ENCODE measurements at regions not wholly inside any gene's neighbourhood (a gene's known extent, or its start where the extent isn't known, plus 50 kb on each side); places are given as distances from the start of the nearest gene placed in this dataset.

DNA sequence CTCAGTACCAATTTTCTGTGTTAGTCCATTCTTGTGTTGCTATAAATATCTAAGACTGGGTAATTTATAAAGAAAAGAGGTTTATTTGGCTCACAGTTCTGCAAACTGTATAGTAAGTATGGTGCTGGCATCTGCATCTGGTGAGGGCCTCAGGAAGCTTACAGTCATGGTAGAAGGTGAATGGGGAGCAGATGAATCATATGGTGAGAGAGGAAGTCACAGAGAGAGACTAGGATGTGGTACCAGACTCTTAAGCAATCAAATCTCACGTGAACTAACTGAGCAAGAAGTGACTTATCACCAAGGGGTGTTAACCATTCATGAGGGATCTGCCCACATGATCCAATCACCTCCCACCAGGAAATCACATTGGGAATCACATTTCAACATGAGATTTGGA, 60.8 kb upstream of the ZBED5 start:
- no peak overlapping the region for H3K4me3 ChIP-seq
- 0% methylated on average over 1 of the region's 1 CpG for WGBS (ENCODE audit: insufficient coverage, insufficient replicate concordance, low lambda C conversion rate, missing lambda C conversion rate)
- SMC1A ChIA-PET (ENCODE audit: uncharacterized antibody, unreplicated experiment): no interaction called here
- intact Hi-C loops (cut with micrococcal nuclease; ENCODE audit: unreplicated experiment): no loop called here
- no peaks in the 10 kb centered on the region for H4K20me1 ChIP-seq (ENCODE audit: control insufficient read depth, insufficient read depth)
- no peaks in the 10 kb centered on the region for H3K36me3 ChIP-seq (ENCODE audit: control insufficient read depth in 2 of 2, insufficient read depth in 2 of 2, low read length in 1 of 2)
- CTCF ChIA-PET: interaction anchor here (1.4 kb wide), 1 partner anchor 25 kb away, joined by 4 read pairs; no protein-coding TSS in a partner anchor
- H2AFZ ChIP-seq (ENCODE audit: control insufficient read depth, low read depth, low read length): no peak overlapping the region
- FAIRE-seq (no peak), DNase-seq (ENCODE audit: low read depth, low spot score) (no peak), ATAC-seq (no peak)
- no peaks in the 10 kb centered on the region for H3K4me1 ChIP-seq (ENCODE audit: control insufficient read depth, insufficient read depth, low read length)
- H3K9me3 ChIP-seq (replicated peaks; ENCODE audit: control insufficient read depth, insufficient read depth, low read length): peaks cover 2% of the 10 kb centered on the region; the same call in 2 of the 3 replicates
- H3K27ac ChIP-seq (ENCODE audit: control insufficient read depth, insufficient read depth): no peak overlapping the region
- H3K9ac ChIP-seq (ENCODE audit: control insufficient read depth, insufficient read depth, low read length): no peak overlapping the region
- in situ Hi-C loops (cut with MboI): no loop called here
- H3K4me2 ChIP-seq (ENCODE audit: control insufficient read depth, insufficient read depth): no peak overlapping the region
- no peak for TF ChIP-seq ZNF592 (IDR thresholded peaks at IDR 0.05)
- no peak for TF ChIP-seq NFYA (IDR thresholded peaks at IDR 0.05; ENCODE audit: borderline replicate concordance, low read depth, low read length)
- TF ChIP-seq DPF2 (IDR thresholded peaks at IDR 0.05): no peak
- no peak for TF ChIP-seq NR2C2 (IDR thresholded peaks at IDR 0.05; ENCODE audit: borderline replicate concordance, control insufficient read depth, insufficient read length, low read depth)
- TF ChIP-seq BMI1 (IDR thresholded peaks at IDR 0.05; ENCODE audit: borderline replicate concordance): no peak
- no peak for TF ChIP-seq TCF7 (IDR thresholded peaks at IDR 0.05; ENCODE audit: borderline replicate concordance)
- TF ChIP-seq SMC3 (IDR thresholded peaks at IDR 0.05; ENCODE audit: borderline replicate concordance, low read length): no peak
- no peak for TF ChIP-seq PRDM15 (CRISPR knock-in tag; IDR thresholded peaks at IDR 0.05)
- TF ChIP-seq JUND (IDR thresholded peaks at IDR 0.05; ENCODE audit: low read depth, low read length): no peak
- no peak for TF ChIP-seq STAT1 (conservative IDR thresholded peaks at IDR 0.05)
- no peak for TF ChIP-seq CREB1 (IDR thresholded peaks at IDR 0.05; ENCODE audit: low read depth)
- TF ChIP-seq ZBED1 (IDR thresholded peaks at IDR 0.05; ENCODE audit: borderline replicate concordance): no peak
- no peak for TF ChIP-seq ZNF207 (IDR thresholded peaks at IDR 0.05; ENCODE audit: borderline replicate concordance)
- no TSS peak for BruUV-seq (replicated peaks)
- POLR2A ChIA-PET: no interaction called here
- H3K27me3 ChIP-seq (replicated peaks in 1 of 2; ENCODE audit: control insufficient read depth in 2 of 2, insufficient read depth in 2 of 2, low read length in 1 of 2): no peaks in the 10 kb centered on the region; a peak in 1 of 4 replicates
- H3K79me2 ChIP-seq (ENCODE audit: control insufficient read depth, insufficient read depth, low read length): no peaks in the 10 kb centered on the region
- RAD21 ChIA-PET (ENCODE audit: unreplicated experiment): no interaction called here
